Fibroblast of lung (primary cell): ENCODE measurements at regions not wholly inside any gene's neighbourhood (a gene's known extent, or its start where the extent isn't known, plus 50 kb on each side); places are given as distances from the start of the nearest gene placed in this dataset.

Source experiments
- DNase-seq, 2 donors: peaks; one replicate each; pipeline versions ENCODE4 v3.0.0 to v3.0.0-alpha.2; 2010; ENCODE audit warnings: low read depth in 2 of 2
- H2AFZ ChIP-seq: 2 replicates; pipeline ENCODE4 v1.5.1; 2012; ENCODE audit warnings: low read length, control low read depth, inconsistent platforms
- H3K27ac ChIP-seq: 2 replicates; pipeline ENCODE4 v1.5.1; 2011; ENCODE audit warnings: low read length, control low read depth; ENCODE audit not compliant: insufficient read depth
- H3K27me3 ChIP-seq: 2 replicates; pipeline ENCODE4 v1.5.1; 2011; ENCODE audit warnings: mild to moderate bottlenecking, low read length; ENCODE audit not compliant: control insufficient read depth, insufficient read depth
- H3K36me3 ChIP-seq: 2 replicates; pipeline ENCODE4 v1.5.1; 2011; ENCODE audit warnings: low read length; ENCODE audit not compliant: control insufficient read depth, insufficient read depth
- H3K4me1 ChIP-seq: 2 replicates; pipeline ENCODE4 v1.5.1; 2011; ENCODE audit warnings: low read length; ENCODE audit not compliant: control insufficient read depth, insufficient read depth; ENCODE audit errors: extremely low read depth
- H3K4me2 ChIP-seq: 2 replicates; pipeline ENCODE4 v1.5.1; 2011; ENCODE audit warnings: low read length, control low read depth; ENCODE audit not compliant: insufficient read depth; ENCODE audit errors: extremely low read depth
- H3K4me3 ChIP-seq, 4 experiments: fragments of 200-600 bp in 1 of 4; sonication (generic) in 1 of 4; replicated peaks in 1 of 4; 2 replicates each; pipeline ENCODE4 v1.5.1; 2011 to 2016; ENCODE audit warnings: low read length in 4 of 4, low read depth in 3 of 4, mild to moderate bottlenecking in 3 of 4, control low read depth in 2 of 4, inconsistent platforms in 1 of 4, mixed read lengths in 1 of 4; ENCODE audit not compliant: insufficient read depth in 1 of 4; ENCODE audit errors: control extremely low read depth in 1 of 4
- H3K79me2 ChIP-seq: 2 replicates; pipeline ENCODE4 v1.5.1; 2012; ENCODE audit warnings: mild to moderate bottlenecking, low read length, inconsistent platforms; ENCODE audit not compliant: control insufficient read depth, insufficient read depth
- H3K9ac ChIP-seq: 2 replicates; pipeline ENCODE4 v1.5.1; 2011; ENCODE audit warnings: mild to moderate bottlenecking, low read length, control low read depth; ENCODE audit not compliant: insufficient read depth
- H3K9me3 ChIP-seq: 2 replicates; pipeline ENCODE4 v1.5.1; 2012; ENCODE audit warnings: low read depth, low read length; ENCODE audit not compliant: control insufficient read depth, insufficient read depth
- H4K20me1 ChIP-seq: 2 replicates; pipeline ENCODE4 v1.5.1; 2011; ENCODE audit warnings: low read length; ENCODE audit not compliant: control insufficient read depth, insufficient read depth; ENCODE audit errors: extremely low read depth
- CTCF ChIP-seq, 2 donors: IDR thresholded peaks in 1 of 2; conservative IDR thresholded peaks in 1 of 2; 1 replicate in 1 of 2; 2 replicates in 1 of 2; pipeline ENCODE4 v1.5.1; 2011 to 2012; ENCODE audit warnings: low read length in 2 of 2, control low read depth in 1 of 2, inconsistent platforms in 1 of 2, low read depth in 1 of 2, mild to moderate bottlenecking in 1 of 2
- EZH2 ChIP-seq: IDR thresholded peaks from 2 replicates; pipeline ENCODE4 v1.5.1; 2012; ENCODE audit warnings: low read length, control low read depth, mild to moderate bottlenecking; ENCODE audit errors: missing control alignments

DNA sequence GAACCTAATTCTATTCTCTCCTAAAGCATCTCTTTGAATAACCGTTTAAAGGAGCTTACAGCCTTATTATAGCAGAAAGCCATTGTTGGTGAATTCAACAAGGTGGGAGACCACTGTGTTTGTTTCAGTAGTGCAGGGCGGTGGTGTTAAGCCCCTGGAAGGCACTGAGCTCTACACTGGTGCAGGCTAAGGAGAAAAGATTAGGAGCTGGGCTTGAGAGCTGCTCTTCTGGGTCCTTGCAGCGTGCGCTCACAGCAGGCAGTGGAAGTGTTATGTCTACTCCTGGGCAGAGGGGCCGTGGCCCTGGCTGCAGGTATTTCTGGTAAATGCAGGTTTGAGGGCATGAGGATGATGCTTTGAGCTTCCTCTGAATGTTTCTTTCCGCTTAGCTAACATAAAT, 361.2 kb downstream of the RNF144B start:
- Histone ChIP-seq H3K4me3 (no peak overlapping the region), H4K20me1 (no peaks in the 10 kb centered on the region), H3K79me2 (no peaks in the 10 kb centered on the region), H3K9ac (no peak overlapping the region), H2AFZ (no peak overlapping the region), H3K9me3 (no peaks in the 10 kb centered on the region), H3K4me2 (no peak overlapping the region), H3K36me3 (no peaks in the 10 kb centered on the region), H3K27me3 (no peaks in the 10 kb centered on the region), H3K4me1 (no peaks in the 10 kb centered on the region), H3K27ac (no peak overlapping the region)
- DNase-seq: no peak
- TF ChIP-seq CTCF (conservative IDR thresholded peaks at IDR 0.05 in 1 of 2, IDR thresholded peaks at IDR 0.05 in 1 of 2; ENCODE audit: low read depth in 1 of 2, low read length in 2 of 2): no peak
- no peak for TF ChIP-seq EZH2

- no peak overlapping the region for H3K27ac ChIP-seq
- no peaks in the 10 kb centered on the region for H3K27me3 ChIP-seq
- no peak overlapping the region for H3K9ac ChIP-seq
- no peak overlapping the region for H2AFZ ChIP-seq
- H3K4me3 ChIP-seq: no peak overlapping the region
- H3K79me2 ChIP-seq: no peaks in the 10 kb centered on the region
- no peak for TF ChIP-seq CTCF (conservative IDR thresholded peaks at IDR 0.05 in 1 of 2, IDR thresholded peaks at IDR 0.05 in 1 of 2; ENCODE audit: low read depth in 1 of 2, low read length in 2 of 2)
- no peak for TF ChIP-seq EZH2
- H3K4me1 ChIP-seq: no peaks in the 10 kb centered on the region
- H3K4me2 ChIP-seq: no peak overlapping the region
- H3K36me3 ChIP-seq: no peaks in the 10 kb centered on the region
- H3K9me3 ChIP-seq: no peaks in the 10 kb centered on the region
- DNase-seq: no peak
- H4K20me1 ChIP-seq: no peaks in the 10 kb centered on the region
Measured at GRCh38 chr6:18752278-18753068, 365.3 kb downstream of the RNF144B start.

GRCh38 chr6:18753076-18753475, 365.9 kb downstream of the RNF144B start:
- TF ChIP-seq CTCF (conservative IDR thresholded peaks at IDR 0.05 in 1 of 2, IDR thresholded peaks at IDR 0.05 in 1 of 2; ENCODE audit: low read depth in 1 of 2, low read length in 2 of 2) (no peak), EZH2 (no peak)
- H3K4me1 ChIP-seq: no peaks in the 10 kb centered on the region

More at GRCh38 chr6:18753076-18753475, 365.9 kb downstream of the RNF144B start:
- Histone ChIP-seq H3K9ac (no peak overlapping the region), H3K27me3 (no peaks in the 10 kb centered on the region), H3K27ac (no peak overlapping the region), H3K4me3 (no peak overlapping the region), H3K4me2 (no peak overlapping the region), H3K79me2 (no peaks in the 10 kb centered on the region), H2AFZ (no peak overlapping the region), H4K20me1 (no peaks in the 10 kb centered on the region), H3K36me3 (no peaks in the 10 kb centered on the region), H3K9me3 (no peaks in the 10 kb centered on the region)
- no peak for DNase-seq
